GM21737 (cell line): ENCODE measurements at regions not wholly inside any gene's neighbourhood (a gene's known extent, or its start where the extent isn't known, plus 50 kb on each side); places are given as distances from the start of the nearest gene placed in this dataset.

Source experiments
- ATAC-seq: cut with Tn5 transposase; IDR thresholded peaks from one replicate; pipeline ENCODE4 v1.9.1; 2021; ENCODE audit warnings: mild to moderate bottlenecking, moderate library complexity; ENCODE audit not compliant: unreplicated experiment

- no peak for ATAC-seq
Observed at GRCh38 chr4:132818091-132818490, 331.0 kb upstream of the PCDH10 start.

GRCh38 chr4:132823419-132823818, 325.7 kb upstream of the PCDH10 start:
- ATAC-seq = no peak

DNA sequence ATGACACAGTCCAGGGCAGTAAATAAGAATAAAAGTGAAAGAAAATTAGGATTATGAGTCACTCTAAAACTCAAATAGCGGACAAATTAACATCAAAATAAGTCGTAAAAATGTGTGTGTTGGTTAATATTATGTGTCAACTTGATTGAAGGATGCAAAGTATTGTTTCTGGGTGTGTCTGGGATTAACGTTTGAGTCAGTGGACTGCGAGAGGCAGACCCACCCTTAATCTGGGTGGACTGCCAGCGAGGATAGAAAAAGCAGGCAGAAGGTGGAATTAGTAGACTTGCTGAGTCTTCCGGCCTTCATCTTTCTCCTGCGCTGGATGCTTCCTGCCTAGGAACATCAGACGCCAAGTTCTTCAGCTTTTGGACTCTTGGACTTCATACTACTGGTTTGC, 324.3 kb upstream of the PCDH10 start:
- no peak for ATAC-seq

DNA sequence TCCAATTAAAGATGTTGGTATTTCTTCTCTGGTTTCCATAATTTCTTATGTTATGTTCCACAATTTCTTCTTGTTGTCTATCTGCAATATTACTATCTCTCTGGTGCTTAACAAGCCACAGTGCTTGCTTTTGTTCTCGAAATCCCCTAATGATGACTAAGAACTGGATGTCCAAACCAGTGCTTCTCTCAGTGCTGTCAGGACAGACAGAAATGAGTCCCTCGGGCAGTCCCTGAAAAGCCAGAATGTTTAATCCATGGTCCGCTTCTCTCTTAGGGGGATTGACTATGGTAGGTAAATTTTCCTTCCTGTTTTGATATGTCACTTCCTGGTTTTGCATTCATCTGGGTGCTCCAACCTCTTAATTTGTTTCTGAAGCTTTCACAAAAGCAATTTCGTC, 321.6 kb upstream of the PCDH10 start:
- no peak for ATAC-seq

DNA sequence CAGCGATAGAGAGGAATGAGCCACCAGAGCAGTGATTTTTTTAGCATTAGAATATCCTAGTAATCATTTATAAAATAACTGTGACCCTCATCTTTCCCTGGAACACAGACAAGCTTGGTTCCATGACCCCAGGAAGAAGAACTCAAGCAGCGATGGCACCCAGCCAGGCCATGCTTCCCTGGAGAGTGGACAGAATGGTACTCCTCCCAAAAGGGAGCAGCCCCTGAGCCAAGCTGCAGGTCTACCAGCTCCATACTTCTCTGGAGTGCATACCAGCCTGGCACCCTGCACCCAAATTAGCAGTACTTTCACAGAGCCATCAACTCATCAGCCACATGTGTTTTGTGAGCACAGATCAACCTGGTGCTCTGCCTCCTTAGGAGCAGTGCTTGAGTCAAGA, 310.9 kb upstream of the PCDH10 start:
- ATAC-seq = no peak

DNA sequence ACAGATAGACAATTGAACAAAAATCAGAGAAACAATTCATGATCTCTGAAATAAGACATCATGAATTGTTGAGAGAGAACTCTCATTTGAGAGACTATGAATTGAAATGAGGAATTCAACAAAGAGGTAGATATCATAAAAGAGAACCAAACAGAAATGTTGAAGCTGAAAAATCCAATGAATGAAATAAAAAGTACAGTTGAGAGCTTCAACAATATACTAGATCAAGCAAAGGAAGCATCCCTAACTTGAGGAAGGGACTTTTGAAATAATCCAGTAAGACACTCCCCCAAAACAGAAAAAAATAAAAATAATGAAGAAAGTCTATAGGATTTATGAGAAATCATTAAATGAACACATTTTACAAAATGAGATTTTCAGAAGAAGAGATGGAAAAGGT, 310.0 kb upstream of the PCDH10 start:
- no peak for ATAC-seq

DNA sequence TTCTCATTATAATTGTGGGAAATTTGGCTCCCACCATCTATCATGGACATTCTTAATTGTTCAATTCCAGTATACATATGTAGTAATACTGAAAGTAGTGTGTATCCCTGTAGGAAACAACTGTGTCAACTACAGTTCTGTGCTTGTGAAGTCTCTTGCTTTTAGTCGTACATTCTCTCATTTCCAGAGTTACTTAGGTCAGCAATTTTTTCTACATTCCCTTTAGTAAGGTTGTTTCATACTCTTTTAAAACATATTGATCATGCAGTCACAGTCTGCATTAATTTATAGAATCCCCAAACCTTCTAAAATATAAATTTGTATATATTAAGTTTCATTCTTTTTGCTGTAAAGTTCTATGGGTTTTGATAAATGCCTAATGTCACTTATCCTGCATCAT, 289.2 kb upstream of the PCDH10 start:
- no peak for ATAC-seq

DNA sequence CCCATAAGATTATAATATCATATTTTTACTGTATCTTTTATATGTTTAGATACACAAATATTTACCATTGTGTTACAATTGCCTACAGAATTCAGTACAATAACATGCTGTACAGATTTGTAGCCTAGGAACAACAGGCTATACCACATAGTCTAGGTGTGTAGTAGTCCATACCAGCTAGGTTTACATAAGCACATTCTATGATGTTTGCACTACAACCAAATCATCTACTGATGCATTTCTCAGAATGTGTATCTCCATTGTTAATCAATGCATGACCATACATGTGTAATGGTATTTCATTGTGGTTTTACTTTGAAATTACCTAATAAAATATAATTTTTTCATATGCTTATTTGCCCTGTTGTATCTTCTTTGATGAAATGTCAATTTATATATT, 288.1 kb upstream of the PCDH10 start:
- no peak for ATAC-seq

- no peak for ATAC-seq
Observed at GRCh38 chr4:132863619-132864018, 285.5 kb upstream of the PCDH10 start.

GRCh38 chr4:132865458-132865857, 283.6 kb upstream of the PCDH10 start:
- ATAC-seq = no peak

- ATAC-seq = no peak
Observed at GRCh38 chr4:132865922-132866321, 283.2 kb upstream of the PCDH10 start.

DNA sequence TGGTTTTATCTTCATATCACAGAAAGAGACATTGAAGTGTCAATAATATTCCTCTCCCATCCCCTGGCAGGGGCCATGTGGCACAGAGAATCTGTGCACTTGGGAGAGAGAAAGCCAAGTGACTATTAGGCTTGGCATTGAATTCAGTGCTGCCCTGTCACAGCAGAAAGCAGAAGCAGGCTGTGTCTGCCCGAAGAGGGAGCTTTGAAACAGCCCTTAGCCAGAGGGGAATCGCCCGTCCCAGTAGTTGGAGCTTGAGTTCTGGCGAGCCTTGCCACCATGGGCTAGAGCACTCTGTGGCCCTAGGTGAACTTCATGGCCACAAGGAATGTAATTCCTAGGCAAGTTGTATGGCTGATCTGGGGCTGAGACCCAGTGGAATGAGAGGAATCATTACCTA, 282.5 kb upstream of the PCDH10 start:
- ATAC-seq = no peak

- no peak for ATAC-seq
Observed at GRCh38 chr4:132893787-132894186, 255.3 kb upstream of the PCDH10 start.

- ATAC-seq = no peak
Observed at GRCh38 chr4:132901224-132901623, 247.9 kb upstream of the PCDH10 start.

DNA sequence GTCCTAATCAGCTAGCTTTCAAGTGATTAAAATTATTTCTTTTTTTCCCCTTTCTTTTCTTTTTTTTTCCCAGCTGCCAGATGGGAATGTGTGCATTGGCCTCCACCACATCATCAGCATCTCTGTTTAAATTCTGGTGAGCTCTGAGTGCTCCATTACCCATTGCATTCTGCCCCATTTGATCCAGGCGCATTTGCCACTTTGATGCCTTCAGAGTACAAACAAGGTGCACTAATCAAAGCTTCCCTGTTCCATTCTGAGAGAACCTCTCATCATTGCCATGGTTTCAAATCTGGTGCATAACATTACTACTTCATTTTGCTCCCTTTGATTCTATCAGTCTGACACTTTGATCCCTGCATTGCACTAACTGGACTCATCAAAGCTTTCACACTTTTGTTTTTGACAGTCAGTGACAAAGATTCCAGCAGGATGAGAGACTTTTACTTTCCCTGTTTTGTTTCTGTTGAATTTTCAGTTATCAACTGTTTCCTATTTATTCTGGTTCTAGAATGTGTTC, 238.8 kb upstream of the PCDH10 start:
- no peak for ATAC-seq

GRCh38 chr4:132918096-132918495, 231.0 kb upstream of the PCDH10 start:
- no peak for ATAC-seq

DNA sequence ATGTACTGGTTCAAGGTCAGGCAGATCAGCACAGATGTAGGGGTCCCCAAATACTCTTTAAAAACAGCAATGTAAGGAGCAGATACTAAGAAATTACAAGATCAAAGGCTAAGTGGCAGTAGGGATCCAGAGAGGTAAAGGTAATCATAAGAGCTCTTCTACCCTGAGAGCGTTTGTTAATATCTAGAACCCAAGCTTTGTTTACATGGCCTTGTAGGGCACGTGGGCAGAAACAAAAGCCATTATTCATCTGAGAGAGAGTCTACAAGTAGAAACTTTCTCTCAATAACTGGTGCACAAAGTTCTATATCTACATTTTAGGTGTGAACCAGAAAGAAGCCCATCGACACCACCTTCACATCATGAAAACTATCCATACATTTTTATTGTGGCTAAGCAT, 225.6 kb upstream of the PCDH10 start:
- ATAC-seq = no peak

DNA sequence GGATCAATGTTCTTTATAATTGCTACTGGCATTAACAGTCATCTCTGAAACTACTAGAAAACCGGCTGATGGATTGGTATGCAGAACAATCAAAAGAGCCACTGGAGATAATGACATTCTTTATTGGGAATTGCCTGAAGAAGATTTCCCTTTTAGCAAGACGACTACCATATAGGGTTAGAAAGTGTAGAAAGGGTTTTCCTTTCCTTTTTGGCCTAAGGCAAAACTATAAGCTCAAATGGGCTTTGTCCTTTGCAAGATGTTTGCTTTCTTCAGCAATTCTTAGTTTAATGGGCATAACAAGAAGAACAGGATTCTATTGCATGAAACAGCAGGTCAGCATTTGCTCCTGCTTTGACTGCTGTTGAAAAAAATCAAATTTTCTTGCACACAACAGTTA, 214.2 kb upstream of the PCDH10 start:
- no peak for ATAC-seq

- no peak for ATAC-seq
Observed at GRCh38 chr4:132955146-132955545, 193.9 kb upstream of the PCDH10 start.

DNA sequence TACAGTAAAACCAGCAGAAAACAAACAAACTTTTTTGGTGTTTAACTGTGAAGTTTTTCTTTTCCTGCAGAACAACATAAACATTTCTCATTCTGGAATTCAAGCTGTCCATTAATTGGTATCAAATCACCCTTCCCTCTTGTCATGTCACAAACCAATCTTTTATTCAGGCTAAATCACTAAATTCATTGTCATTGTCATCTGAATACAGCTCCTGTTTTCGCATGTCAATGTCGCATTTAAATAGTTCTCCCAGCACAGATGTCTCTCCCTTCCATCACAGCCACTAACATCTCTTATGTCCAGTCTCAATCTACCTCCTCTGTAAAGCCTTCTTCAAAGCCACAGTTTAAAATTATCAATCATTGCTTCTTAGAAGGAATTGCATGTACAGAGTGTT, 192.1 kb upstream of the PCDH10 start:
- ATAC-seq = no peak

GRCh38 chr4:132958457-132959263, 190.4 kb upstream of the PCDH10 start:
- ATAC-seq = no peak

GRCh38 chr4:132981611-132982010, 167.5 kb upstream of the PCDH10 start:
- no peak for ATAC-seq

GRCh38 chr4:132982151-132982550, 166.9 kb upstream of the PCDH10 start:
- ATAC-seq = no peak
